ENCODE measurements at regions not wholly inside any gene's neighbourhood (a gene's known extent, or its start where the extent isn't known, plus 50 kb on each side); places are given as distances from the start of the nearest gene placed in this dataset.

GRCh38 chr2:41695198-41696113 is 352.4 kb upstream of the PKDCC start:
- H3K9me3 ChIP-seq (ENCODE audit: control insufficient read depth in 2 of 2, low read length in 2 of 2), result no peaks in the 10 kb centered on the region
- H3K9ac ChIP-seq (ENCODE audit: low read depth in 1 of 2, low read length in 2 of 2), result no peak overlapping the region
- H3K27ac ChIP-seq (ENCODE audit: low read depth in 2 of 2, low read length in 2 of 2), result no peak overlapping the region
- no peak overlapping the region for H3K4me3 ChIP-seq (ENCODE audit: low read length in 2 of 2)
- H3K4me1 ChIP-seq (ENCODE audit: control insufficient read depth in 2 of 2, insufficient read depth in 2 of 2, low read length in 2 of 2), result no peaks in the 10 kb centered on the region
- H3K36me3 ChIP-seq (ENCODE audit: control insufficient read depth in 2 of 2, insufficient read depth in 2 of 2, low read length in 2 of 2), result no peaks in the 10 kb centered on the region
- H3K27me3 ChIP-seq (ENCODE audit: control insufficient read depth in 2 of 2, insufficient read depth in 2 of 2, low read length in 2 of 2), result no peaks in the 10 kb centered on the region

GRCh38 chr2:41697389-41697788 is 350.4 kb upstream of the PKDCC start:
- no peak overlapping the region for H3K9ac ChIP-seq (ENCODE audit: low read depth in 1 of 2, low read length in 2 of 2)
- H3K9me3 ChIP-seq (ENCODE audit: control insufficient read depth in 2 of 2, low read length in 2 of 2), result no peaks in the 10 kb centered on the region
- H3K27ac ChIP-seq (ENCODE audit: low read depth in 2 of 2, low read length in 2 of 2), result no peak overlapping the region
- H3K27me3 ChIP-seq (ENCODE audit: control insufficient read depth in 2 of 2, insufficient read depth in 2 of 2, low read length in 2 of 2), result no peaks in the 10 kb centered on the region
- H3K36me3 ChIP-seq (ENCODE audit: control insufficient read depth in 2 of 2, insufficient read depth in 2 of 2, low read length in 2 of 2), result no peaks in the 10 kb centered on the region
- no peaks in the 10 kb centered on the region for H3K4me1 ChIP-seq (ENCODE audit: control insufficient read depth in 2 of 2, insufficient read depth in 2 of 2, low read length in 2 of 2)
- H3K4me3 ChIP-seq (ENCODE audit: low read length in 2 of 2), result no peak overlapping the region

- Histone ChIP-seq H3K27ac (ENCODE audit: low read depth in 2 of 2, low read length in 2 of 2) (no peak overlapping the region), H3K9me3 (ENCODE audit: control insufficient read depth in 2 of 2, low read length in 2 of 2) (no peaks in the 10 kb centered on the region), H3K36me3 (ENCODE audit: control insufficient read depth in 2 of 2, insufficient read depth in 2 of 2, low read length in 2 of 2) (no peaks in the 10 kb centered on the region), H3K4me3 (ENCODE audit: low read length in 2 of 2) (no peak overlapping the region), H3K27me3 (ENCODE audit: control insufficient read depth in 2 of 2, insufficient read depth in 2 of 2, low read length in 2 of 2) (no peaks in the 10 kb centered on the region), H3K9ac (ENCODE audit: low read depth in 1 of 2, low read length in 2 of 2) (no peak overlapping the region), H3K4me1 (ENCODE audit: control insufficient read depth in 2 of 2, insufficient read depth in 2 of 2, low read length in 2 of 2) (no peaks in the 10 kb centered on the region)
Observed at GRCh38 chr2:41698678-41699422, 349.0 kb upstream of the PKDCC start.

GRCh38 chr2:41701231-41701630 is 346.6 kb upstream of the PKDCC start:
- Histone ChIP-seq H3K36me3 (ENCODE audit: control insufficient read depth in 2 of 2, insufficient read depth in 2 of 2, low read length in 2 of 2) (no peaks in the 10 kb centered on the region), H3K27ac (ENCODE audit: low read depth in 2 of 2, low read length in 2 of 2) (no peak overlapping the region), H3K9me3 (ENCODE audit: control insufficient read depth in 2 of 2, low read length in 2 of 2) (no peaks in the 10 kb centered on the region), H3K27me3 (ENCODE audit: control insufficient read depth in 2 of 2, insufficient read depth in 2 of 2, low read length in 2 of 2) (no peaks in the 10 kb centered on the region), H3K4me3 (ENCODE audit: low read length in 2 of 2) (no peak overlapping the region), H3K4me1 (ENCODE audit: control insufficient read depth in 2 of 2, insufficient read depth in 2 of 2, low read length in 2 of 2) (no peaks in the 10 kb centered on the region), H3K9ac (ENCODE audit: low read depth in 1 of 2, low read length in 2 of 2) (no peak overlapping the region)

- Histone ChIP-seq H3K27me3 (ENCODE audit: control insufficient read depth in 2 of 2, insufficient read depth in 2 of 2, low read length in 2 of 2) (no peaks in the 10 kb centered on the region), H3K9me3 (ENCODE audit: control insufficient read depth in 2 of 2, low read length in 2 of 2) (no peaks in the 10 kb centered on the region), H3K9ac (ENCODE audit: low read depth in 1 of 2, low read length in 2 of 2) (no peak overlapping the region), H3K4me1 (ENCODE audit: control insufficient read depth in 2 of 2, insufficient read depth in 2 of 2, low read length in 2 of 2) (no peaks in the 10 kb centered on the region), H3K27ac (ENCODE audit: low read depth in 2 of 2, low read length in 2 of 2) (no peak overlapping the region), H3K4me3 (ENCODE audit: low read length in 2 of 2) (no peak overlapping the region), H3K36me3 (ENCODE audit: control insufficient read depth in 2 of 2, insufficient read depth in 2 of 2, low read length in 2 of 2) (no peaks in the 10 kb centered on the region)
Observed at GRCh38 chr2:41703123-41703522, 344.7 kb upstream of the PKDCC start.

GRCh38 chr2:41705634-41706033 is 342.2 kb upstream of the PKDCC start:
- no peaks in the 10 kb centered on the region for H3K36me3 ChIP-seq (ENCODE audit: control insufficient read depth in 2 of 2, insufficient read depth in 2 of 2, low read length in 2 of 2)
- H3K27me3 ChIP-seq (ENCODE audit: control insufficient read depth in 2 of 2, insufficient read depth in 2 of 2, low read length in 2 of 2), result no peaks in the 10 kb centered on the region
- no peaks in the 10 kb centered on the region for H3K4me1 ChIP-seq (ENCODE audit: control insufficient read depth in 2 of 2, insufficient read depth in 2 of 2, low read length in 2 of 2)
- no peak overlapping the region for H3K27ac ChIP-seq (ENCODE audit: low read depth in 2 of 2, low read length in 2 of 2)
- no peaks in the 10 kb centered on the region for H3K9me3 ChIP-seq (ENCODE audit: control insufficient read depth in 2 of 2, low read length in 2 of 2)
- no peak overlapping the region for H3K9ac ChIP-seq (ENCODE audit: low read depth in 1 of 2, low read length in 2 of 2)
- no peak overlapping the region for H3K4me3 ChIP-seq (ENCODE audit: low read length in 2 of 2)

- Histone ChIP-seq H3K9ac (ENCODE audit: low read depth in 1 of 2, low read length in 2 of 2) (no peak overlapping the region), H3K4me1 (ENCODE audit: control insufficient read depth in 2 of 2, insufficient read depth in 2 of 2, low read length in 2 of 2) (no peaks in the 10 kb centered on the region), H3K27me3 (ENCODE audit: control insufficient read depth in 2 of 2, insufficient read depth in 2 of 2, low read length in 2 of 2) (no peaks in the 10 kb centered on the region), H3K27ac (ENCODE audit: low read depth in 2 of 2, low read length in 2 of 2) (no peak overlapping the region), H3K9me3 (ENCODE audit: control insufficient read depth in 2 of 2, low read length in 2 of 2) (no peaks in the 10 kb centered on the region), H3K4me3 (ENCODE audit: low read length in 2 of 2) (no peak overlapping the region), H3K36me3 (ENCODE audit: control insufficient read depth in 2 of 2, insufficient read depth in 2 of 2, low read length in 2 of 2) (no peaks in the 10 kb centered on the region)
Observed at GRCh38 chr2:41706286-41706685, 341.5 kb upstream of the PKDCC start.

- Histone ChIP-seq H3K4me3 (ENCODE audit: low read length in 2 of 2) (no peak overlapping the region), H3K4me1 (ENCODE audit: control insufficient read depth in 2 of 2, insufficient read depth in 2 of 2, low read length in 2 of 2) (no peaks in the 10 kb centered on the region), H3K36me3 (ENCODE audit: control insufficient read depth in 2 of 2, insufficient read depth in 2 of 2, low read length in 2 of 2) (no peaks in the 10 kb centered on the region)
Observed at GRCh38 chr2:41707790-41708451, 339.9 kb upstream of the PKDCC start.

GRCh38 chr2:41709702-41710599 is 337.9 kb upstream of the PKDCC start:
- Histone ChIP-seq H3K27me3 (ENCODE audit: control insufficient read depth in 2 of 2, insufficient read depth in 2 of 2, low read length in 2 of 2) (no peaks in the 10 kb centered on the region), H3K9ac (ENCODE audit: low read depth in 1 of 2, low read length in 2 of 2) (no peak overlapping the region), H3K4me1 (ENCODE audit: control insufficient read depth in 2 of 2, insufficient read depth in 2 of 2, low read length in 2 of 2) (no peaks in the 10 kb centered on the region), H3K9me3 (ENCODE audit: control insufficient read depth in 2 of 2, low read length in 2 of 2) (no peaks in the 10 kb centered on the region), H3K4me3 (ENCODE audit: low read length in 2 of 2) (no peak overlapping the region), H3K36me3 (ENCODE audit: control insufficient read depth in 2 of 2, insufficient read depth in 2 of 2, low read length in 2 of 2) (no peaks in the 10 kb centered on the region), H3K27ac (ENCODE audit: low read depth in 2 of 2, low read length in 2 of 2) (no peak overlapping the region)

More at GRCh38 chr2:41707790-41708451, 339.9 kb upstream of the PKDCC start:
- Histone ChIP-seq H3K27me3 (ENCODE audit: control insufficient read depth in 2 of 2, insufficient read depth in 2 of 2, low read length in 2 of 2) (no peaks in the 10 kb centered on the region), H3K9ac (ENCODE audit: low read depth in 1 of 2, low read length in 2 of 2) (no peak overlapping the region), H3K9me3 (ENCODE audit: control insufficient read depth in 2 of 2, low read length in 2 of 2) (no peaks in the 10 kb centered on the region), H3K27ac (ENCODE audit: low read depth in 2 of 2, low read length in 2 of 2) (no peak overlapping the region)

Measured in mucosa of rectum (tissue), 2 donors.